OCI-LY7 (cell line): ENCODE measurements at regions not wholly inside any gene's neighbourhood (a gene's known extent, or its start where the extent isn't known, plus 50 kb on each side); places are given as distances from the start of the nearest gene placed in this dataset.

ENCODE experiments used
- BruUV-seq: library from RNA; stranded (reverse); fragments of 400-500 nt; replicated peaks from 2 replicates; lab custom pipeline; 2021; lab: Mats Ljungman, UMichigan
- CTCF ChIA-PET: fragments of 300-600 bp; sonication (Branson Sonifier 250); formaldehyde crosslinking; loops from one replicate; lab custom pipeline; 2022; ENCODE audit warnings: antibody characterized with exemption; ENCODE audit not compliant: unreplicated experiment; lab: Charles Lee
- POLR2A ChIA-PET: fragments of 300-600 bp; sonication (Branson Sonifier 250); formaldehyde crosslinking; loops from one replicate; lab custom pipeline; 2022; ENCODE audit warnings: antibody characterized with exemption; lab: Charles Lee
- DNase-seq: peaks from one replicate; pipeline ENCODE4 v3.0.0-alpha.2; 2015; ENCODE audit warnings: low spot score
- H2AFZ ChIP-seq: fragments of 200-600 bp; sonication (generic), shearing (Covaris generic); 2 replicates; pipeline ENCODE4 v1.6.1; 2014; ENCODE audit warnings: mild to moderate bottlenecking, antibody characterized with exemption, low read length, moderate library complexity
- H3K27ac ChIP-seq: fragments of 200-600 bp; sonication (generic); 2 replicates; pipeline ENCODE4 v1.5.1; 2014; ENCODE audit warnings: mixed run types, low read depth, mild to moderate bottlenecking, moderate library complexity, low read length, inconsistent platforms; ENCODE audit not compliant: poor library complexity, severe bottlenecking
- H3K36me3 ChIP-seq: fragments of 200-600 bp; sonication (generic); 2 replicates; pipeline ENCODE4 v1.6.1; 2014; ENCODE audit warnings: mild to moderate bottlenecking, antibody characterized with exemption, low read length, moderate library complexity, mixed read lengths; ENCODE audit not compliant: insufficient read depth
- H3K4me1 ChIP-seq: fragments of 200-600 bp; sonication (generic); 2 replicates; pipeline ENCODE4 v1.5.1; 2014; ENCODE audit warnings: mild to moderate bottlenecking, low read length; ENCODE audit not compliant: insufficient read depth, poor library complexity, severe bottlenecking
- H3K4me2 ChIP-seq: fragments of 200-600 bp; sonication (generic); 2 replicates; pipeline ENCODE4 v1.6.1; 2014; ENCODE audit warnings: mild to moderate bottlenecking, low read length
- H3K4me3 ChIP-seq: fragments of 200-600 bp; sonication (generic); 2 replicates; pipeline ENCODE4 v1.5.1; 2014; ENCODE audit warnings: mild to moderate bottlenecking, low read depth, low read length; ENCODE audit not compliant: poor library complexity, severe bottlenecking
- H3K79me2 ChIP-seq: fragments of 200-600 bp; sonication (generic); 2 replicates; pipeline ENCODE4 v1.6.1; 2016; ENCODE audit warnings: low read depth, mild to moderate bottlenecking, low read length, moderate library complexity, mixed read lengths; ENCODE audit not compliant: insufficient read depth
- H3K9me2 ChIP-seq: fragments of 200-600 bp; sonication (generic); 2 replicates; pipeline ENCODE4 v1.6.1; 2016; ENCODE audit warnings: mild to moderate bottlenecking, low read length, mixed read lengths; ENCODE audit not compliant: insufficient read depth
- H3K9me3 ChIP-seq: fragments of 200-600 bp; sonication (generic); 2 replicates; pipeline ENCODE4 v1.6.1; 2014; ENCODE audit warnings: mild to moderate bottlenecking, mixed run types, low read length, mixed read lengths
- H4K20me1 ChIP-seq: fragments of 200-600 bp; sonication (generic); 2 replicates; pipeline ENCODE4 v1.6.1; 2014; ENCODE audit warnings: mild to moderate bottlenecking, antibody characterized with exemption, low read length, moderate library complexity, mixed read lengths; ENCODE audit not compliant: insufficient read depth
- EZH2phosphoT487 ChIP-seq: fragments of 200-600 bp; sonication (generic); IDR thresholded peaks from 2 replicates; pipeline ENCODE4 v1.6.1; 2018; ENCODE audit warnings: low read depth, borderline replicate concordance, mild to moderate bottlenecking, mixed run types, antibody characterized with exemption, low read length, moderate library complexity, mixed read lengths
- intact Hi-C: fragments of 100-400 bp; cut with micrococcal nuclease; formaldehyde crosslinking; loops from one replicate; pipeline ENCODE4 v1.10.0; 2022; ENCODE audit not compliant: unreplicated experiment
- TF ChIP-seq, protein P1 (sequence below): fragments of 200-600 bp; sonication (generic); conservative IDR thresholded peaks from 2 replicates; pipeline ENCODE4 v1.5.1; 2014; ENCODE audit warnings: mild to moderate bottlenecking, antibody characterized with exemption, low read length, moderate library complexity, mixed read lengths

DNA sequence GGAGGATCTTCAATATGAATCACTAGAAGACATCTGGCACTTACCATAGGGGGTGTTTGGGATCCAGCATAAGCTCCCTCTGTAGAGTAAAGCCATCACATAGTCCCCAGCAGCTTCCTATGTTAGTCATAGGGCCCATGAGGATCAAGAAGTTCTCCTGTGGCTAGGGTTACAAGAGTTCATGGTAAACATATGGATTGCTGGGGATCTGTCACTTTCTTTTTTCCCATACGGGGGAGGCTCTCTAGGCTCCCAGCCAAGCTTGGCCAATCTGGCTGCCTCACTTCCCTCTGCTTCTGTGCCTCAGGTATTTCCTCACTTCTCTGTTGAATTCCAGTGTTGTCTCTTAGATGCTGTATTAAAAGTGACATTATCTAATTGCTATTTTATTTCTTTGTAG lies 597.9 kb downstream of the PDCD6IP start:
- TF ChIP-seq, protein P1, sequence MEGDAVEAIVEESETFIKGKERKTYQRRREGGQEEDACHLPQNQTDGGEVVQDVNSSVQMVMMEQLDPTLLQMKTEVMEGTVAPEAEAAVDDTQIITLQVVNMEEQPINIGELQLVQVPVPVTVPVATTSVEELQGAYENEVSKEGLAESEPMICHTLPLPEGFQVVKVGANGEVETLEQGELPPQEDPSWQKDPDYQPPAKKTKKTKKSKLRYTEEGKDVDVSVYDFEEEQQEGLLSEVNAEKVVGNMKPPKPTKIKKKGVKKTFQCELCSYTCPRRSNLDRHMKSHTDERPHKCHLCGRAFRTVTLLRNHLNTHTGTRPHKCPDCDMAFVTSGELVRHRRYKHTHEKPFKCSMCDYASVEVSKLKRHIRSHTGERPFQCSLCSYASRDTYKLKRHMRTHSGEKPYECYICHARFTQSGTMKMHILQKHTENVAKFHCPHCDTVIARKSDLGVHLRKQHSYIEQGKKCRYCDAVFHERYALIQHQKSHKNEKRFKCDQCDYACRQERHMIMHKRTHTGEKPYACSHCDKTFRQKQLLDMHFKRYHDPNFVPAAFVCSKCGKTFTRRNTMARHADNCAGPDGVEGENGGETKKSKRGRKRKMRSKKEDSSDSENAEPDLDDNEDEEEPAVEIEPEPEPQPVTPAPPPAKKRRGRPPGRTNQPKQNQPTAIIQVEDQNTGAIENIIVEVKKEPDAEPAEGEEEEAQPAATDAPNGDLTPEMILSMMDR: no peak
- H3K9me3 ChIP-seq: 0 out of 2 replicates have a peak, but pooled peaks cover 3% of the 10 kb centered on the region
- H3K4me3 ChIP-seq: no peak overlapping the region
- H4K20me1 ChIP-seq: no peaks in the 10 kb centered on the region
- intact Hi-C loops: no loop called here
- CTCF ChIA-PET: no interaction called here
- H3K9me2 ChIP-seq: no peaks in the 10 kb centered on the region
- no peaks in the 10 kb centered on the region for H3K36me3 ChIP-seq
- DNase-seq: no peak
- no peak overlapping the region for H3K27ac ChIP-seq
- POLR2A ChIA-PET: interaction anchor here (0.9 kb wide), 1 partner anchor 53 kb away, joined by 4 read pairs; no protein-coding TSS in a partner anchor
- H3K79me2 ChIP-seq: no peaks in the 10 kb centered on the region
- no peak overlapping the region for H2AFZ ChIP-seq
- BruUV-seq: no TSS peak
- H3K4me1 ChIP-seq: no peaks in the 10 kb centered on the region
- H3K4me2 ChIP-seq: no peak overlapping the region

GRCh38 chr3:34396956-34397355 lies 598.5 kb downstream of the PDCD6IP start:
- Histone ChIP-seq H2AFZ (no peak overlapping the region), H3K79me2 (no peaks in the 10 kb centered on the region), H4K20me1 (no peaks in the 10 kb centered on the region), H3K36me3 (no peaks in the 10 kb centered on the region), H3K9me3 (0 out of 2 replicates have a peak, but pooled peaks cover 3% of the 10 kb centered on the region), H3K4me1 (no peaks in the 10 kb centered on the region), H3K27ac (no peak overlapping the region), H3K4me2 (no peak overlapping the region), H3K4me3 (no peak overlapping the region), H3K9me2 (no peaks in the 10 kb centered on the region)
- no TSS peak for BruUV-seq
- ChIA-PET CTCF (no interaction called here), POLR2A (no interaction called here)
- intact Hi-C loops: no loop called here
- TF ChIP-seq, protein P1: no peak
- no peak for TF ChIP-seq EZH2phosphoT487
- no peak for DNase-seq

DNA sequence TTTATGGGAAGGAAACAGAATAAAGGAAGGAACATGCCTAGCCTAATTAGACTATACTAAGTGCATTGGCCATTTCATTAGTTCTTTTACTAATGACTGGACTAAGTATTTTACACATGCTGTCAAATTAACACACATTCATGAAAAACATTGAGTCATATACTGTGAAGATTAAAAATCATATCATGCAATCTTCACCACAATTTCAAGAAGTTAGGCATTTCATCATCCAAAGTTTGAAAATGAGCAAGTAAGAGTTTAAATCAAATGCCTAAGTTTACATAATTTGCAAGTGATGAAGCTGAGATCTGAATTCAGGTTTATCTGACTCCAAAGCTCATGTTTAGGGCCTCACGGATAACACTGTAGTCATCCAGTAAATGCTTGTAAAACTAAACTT lies 601.0 kb downstream of the PDCD6IP start:
- Histone ChIP-seq H3K79me2 (no peaks in the 10 kb centered on the region), H3K36me3 (no peaks in the 10 kb centered on the region)
- POLR2A ChIA-PET: no interaction called here

More for the DNA sequence above, 601.0 kb downstream of the PDCD6IP start:
- no peak overlapping the region for H2AFZ ChIP-seq
- CTCF ChIA-PET: no interaction called here
- no peak for DNase-seq
- H3K4me1 ChIP-seq: no peaks in the 10 kb centered on the region
- BruUV-seq: no TSS peak
- no peaks in the 10 kb centered on the region for H3K9me3 ChIP-seq
- TF ChIP-seq, protein P1: no peak
- TF ChIP-seq EZH2phosphoT487: no peak
- H3K4me3 ChIP-seq: no peak overlapping the region
- H3K27ac ChIP-seq: no peak overlapping the region
- H4K20me1 ChIP-seq: no peaks in the 10 kb centered on the region
- no peaks in the 10 kb centered on the region for H3K9me2 ChIP-seq
- no peak overlapping the region for H3K4me2 ChIP-seq
- intact Hi-C loops: no loop called here
